ENCODE measurements at regions not wholly inside any gene's neighbourhood (a gene's known extent, or its start where the extent isn't known, plus 50 kb on each side); places are given as distances from the start of the nearest gene placed in this dataset.

GRCh38 chr9:19732441-19732951 lies 56.3 kb downstream of the SLC24A2 start:
- no peak for DNase-seq

DNA sequence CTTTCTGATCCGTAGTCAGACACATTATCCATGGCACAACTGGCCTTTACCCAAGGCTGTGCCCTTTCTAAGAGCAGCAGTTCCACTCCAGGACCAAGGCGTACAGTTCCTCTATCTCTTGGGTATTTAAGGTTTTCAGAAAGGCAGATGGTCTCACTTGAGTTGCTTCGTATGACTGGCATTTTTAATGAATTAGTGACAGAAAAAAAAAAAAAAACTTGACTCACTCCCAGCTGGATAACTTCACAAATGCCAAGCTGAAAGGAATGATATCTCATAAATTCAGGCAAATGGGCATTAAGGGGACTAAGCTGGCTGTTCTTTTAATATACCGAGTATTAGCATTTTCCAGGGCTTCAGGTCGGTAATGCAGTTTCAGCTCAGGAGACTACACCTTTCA lies 60.7 kb downstream of the SLC24A2 start:
- DNase-seq: no peak

- no peak for DNase-seq
These were observed 62.9 kb downstream of the SLC24A2 start for GRCh38 chr9:19725970-19726369.

- DNase-seq: no peak
These were observed 68.5 kb downstream of the SLC24A2 start for GRCh38 chr9:19720377-19720776.

- no peak for DNase-seq
These were observed 85.1 kb downstream of the SLC24A2 start for GRCh38 chr9:19703702-19704101.

DNA sequence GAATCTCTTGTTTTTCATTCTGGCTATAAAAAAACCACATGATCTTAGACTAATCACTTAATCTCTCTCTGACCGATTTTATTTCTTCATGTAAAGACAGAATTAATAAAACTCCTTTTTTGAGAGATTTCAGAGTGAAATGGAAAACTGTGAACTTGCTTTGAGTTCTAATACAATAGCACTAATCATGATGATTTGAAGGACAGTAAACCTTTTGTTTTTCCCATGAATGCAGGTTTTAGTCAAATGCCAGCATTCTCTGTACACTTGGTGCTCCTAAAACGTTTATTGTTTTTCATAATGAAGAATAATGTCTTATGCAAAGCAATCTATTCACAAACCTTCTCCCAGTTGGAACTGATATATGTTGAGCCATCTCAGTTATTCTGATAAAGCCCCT lies 86.8 kb downstream of the SLC24A2 start:
- no peak for DNase-seq

GRCh38 chr9:19701274-19701673 lies 87.6 kb downstream of the SLC24A2 start:
- DNase-seq: no peak

- no peak for DNase-seq
These were observed 88.1 kb downstream of the SLC24A2 start for GRCh38 chr9:19700699-19701098.

GRCh38 chr9:19699756-19700155 lies 89.1 kb downstream of the SLC24A2 start:
- no peak for DNase-seq

DNA sequence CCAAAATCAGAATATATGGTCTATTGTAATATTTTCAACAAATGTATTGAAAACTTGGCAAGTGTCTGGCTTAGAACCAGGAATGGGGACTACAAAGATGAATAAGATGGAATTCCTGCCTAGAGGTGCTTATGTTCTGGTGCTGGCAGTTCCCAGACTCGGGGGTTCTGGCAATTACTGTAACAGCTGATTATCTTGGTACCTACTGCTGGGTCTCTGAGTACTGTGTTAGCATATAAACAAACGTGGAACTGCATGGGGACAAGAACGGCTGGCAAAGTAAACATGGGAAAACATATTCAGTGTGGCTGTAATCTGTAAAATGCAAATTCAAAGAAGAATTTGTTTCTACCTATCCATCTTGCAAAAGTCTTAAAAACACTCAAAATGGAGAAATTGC lies 89.9 kb downstream of the SLC24A2 start:
- DNase-seq: no peak

- no peak for DNase-seq
These were observed 94.2 kb downstream of the SLC24A2 start for GRCh38 chr9:19694601-19695000.

DNA sequence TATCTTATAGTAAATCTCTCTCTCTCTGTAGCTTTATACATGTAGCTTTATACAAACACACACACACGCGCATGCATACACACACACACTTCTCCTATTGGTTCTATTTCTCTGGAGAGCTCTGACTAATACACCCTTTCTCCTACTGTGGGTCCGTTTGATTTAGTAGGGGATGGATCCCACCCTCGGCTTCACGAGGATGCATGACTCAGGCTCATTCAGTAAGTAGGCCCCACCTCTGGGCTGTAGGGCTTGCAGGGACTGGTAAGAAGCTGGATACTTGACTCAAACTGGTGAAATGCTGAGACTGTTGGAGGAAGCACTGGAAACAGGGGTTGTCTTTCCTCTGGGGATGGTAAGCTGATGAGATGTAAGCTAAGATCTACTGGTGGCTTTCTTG lies 98.7 kb downstream of the SLC24A2 start:
- no peak for DNase-seq

- DNase-seq: no peak
These were observed 99.3 kb downstream of the SLC24A2 start for GRCh38 chr9:19689328-19690101.

GRCh38 chr9:19683715-19684114 lies 105.1 kb downstream of the SLC24A2 start:
- DNase-seq: no peak

DNA sequence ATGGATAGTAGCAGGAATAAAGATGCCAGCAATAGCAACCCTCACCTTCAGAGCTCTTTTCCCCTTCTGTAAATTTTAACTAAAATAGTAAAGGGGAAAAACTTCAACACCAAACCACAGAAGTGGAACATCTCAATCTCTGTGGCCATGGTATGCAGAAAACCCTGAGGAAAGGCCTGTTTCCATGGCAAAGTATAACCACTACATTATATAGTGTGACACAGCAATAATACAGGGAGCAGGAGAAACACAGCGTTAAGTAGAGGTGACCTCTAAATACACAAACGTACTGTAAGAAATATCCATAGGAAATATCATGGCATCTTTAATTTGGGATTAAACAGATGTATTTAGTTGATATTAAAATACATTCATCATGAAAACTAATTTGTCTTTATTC lies 106.4 kb downstream of the SLC24A2 start:
- no peak for DNase-seq

DNA sequence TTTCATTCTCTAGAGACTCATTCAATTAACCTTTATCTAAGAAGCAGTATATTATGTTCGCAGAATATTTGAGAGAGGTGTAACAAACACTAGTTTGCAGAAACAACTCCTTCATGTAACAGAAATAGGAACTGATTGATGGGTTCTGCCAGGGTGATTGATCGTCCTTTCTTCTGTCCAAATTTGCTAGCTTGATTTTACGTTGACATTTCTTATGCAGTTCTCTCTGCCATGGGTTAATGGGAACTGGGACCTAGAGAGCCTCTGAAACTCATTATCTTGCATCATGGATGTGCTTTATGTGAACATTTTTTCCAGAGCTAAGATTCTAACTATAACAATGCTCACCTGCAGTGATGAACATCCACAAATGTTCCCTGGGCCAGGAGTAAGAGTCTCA lies 107.0 kb downstream of the SLC24A2 start:
- DNase-seq: no peak

GRCh38 chr9:19677924-19678323 lies 110.9 kb downstream of the SLC24A2 start:
- no peak for DNase-seq

GRCh38 chr9:19675492-19675891 lies 113.3 kb downstream of the SLC24A2 start:
- DNase-seq: no peak

DNA sequence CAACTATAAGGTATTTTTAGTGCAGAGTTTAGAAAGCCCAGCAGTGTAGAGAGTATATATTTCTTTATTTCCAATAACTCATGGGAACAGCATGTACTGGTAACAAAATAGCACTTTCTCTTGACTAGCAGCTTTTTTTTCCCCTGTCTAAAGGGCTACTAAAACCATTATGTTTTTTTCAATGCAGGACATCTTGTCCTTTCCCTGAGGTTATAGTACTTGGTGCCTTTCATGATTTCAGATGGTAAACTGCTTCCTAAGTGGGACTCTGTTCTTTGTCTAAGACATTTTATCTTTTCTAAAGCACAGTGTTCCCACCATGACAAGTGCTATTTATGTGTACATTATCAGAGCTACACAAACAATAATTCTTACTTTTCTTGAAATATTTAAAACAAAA lies 122.3 kb downstream of the SLC24A2 start:
- DNase-seq: no peak

GRCh38 chr9:19665146-19665863 lies 123.5 kb downstream of the SLC24A2 start:
- peak; percentile 7 for DNase-seq

DNA sequence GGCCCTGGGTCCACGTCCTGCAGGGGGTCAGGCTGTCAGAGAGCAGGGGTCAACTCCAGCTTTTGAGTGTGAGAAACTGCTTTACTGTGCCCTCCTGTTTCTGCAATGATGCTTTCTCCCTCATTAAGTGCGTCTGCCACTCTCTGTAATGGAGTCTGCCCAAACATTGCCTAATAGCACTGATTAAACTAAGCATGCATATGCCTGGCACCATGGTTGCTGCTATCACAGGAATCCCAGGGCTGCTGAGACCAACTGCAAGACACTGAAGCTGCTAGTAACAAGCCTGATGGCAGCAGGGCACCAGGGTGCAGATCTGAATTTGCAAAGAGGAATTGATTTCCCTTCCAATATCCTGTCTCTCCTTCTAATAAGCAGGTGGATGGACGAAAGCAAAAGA lies 125.3 kb downstream of the SLC24A2 start:
- no peak for DNase-seq

- no peak for DNase-seq
These were observed 126.6 kb downstream of the SLC24A2 start for GRCh38 chr9:19662213-19662612.

DNA sequence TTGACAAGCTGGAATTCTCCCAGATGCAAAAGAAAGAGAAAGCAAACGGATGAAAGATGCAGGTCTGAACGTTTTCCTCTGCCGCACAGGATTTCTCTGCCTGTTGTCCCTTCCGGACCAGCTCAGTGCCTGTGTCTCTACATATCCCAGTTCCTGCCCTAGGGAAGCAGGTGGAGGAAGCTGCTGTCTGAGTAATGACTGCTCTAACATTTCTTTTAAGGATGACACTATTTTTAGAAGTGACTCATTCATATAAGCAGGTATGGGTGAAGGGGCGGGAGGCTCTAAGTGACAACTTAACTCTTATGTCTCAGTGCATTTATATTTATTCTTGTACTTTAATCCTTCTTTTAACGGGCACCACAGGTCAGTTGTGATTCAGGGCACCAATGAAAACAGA lies 128.8 kb downstream of the SLC24A2 start:
- no peak for DNase-seq

GRCh38 chr9:19656704-19657103 lies 132.1 kb downstream of the SLC24A2 start:
- no peak for DNase-seq

All from stimulated activated CD4-positive, alpha-beta T cell treated with anti-CD3 and anti-CD28 coated beads, Interleukin-15, amount 100 ng/mL, for 24 hours (primary cell).